Daoy (cell line): ENCODE measurements at regions not wholly inside any gene's neighbourhood (a gene's known extent, or its start where the extent isn't known, plus 50 kb on each side); places are given as distances from the start of the nearest gene placed in this dataset.
"Not testable (repeated sequence)": the region's sequence is repeated elsewhere in the genome, so short reads cannot be mapped to it uniquely, and the experiment has no call there.

Experiments used
- DNase-seq: peaks from one replicate; pipeline ENCODE4 v3.0.0-alpha.2; 2015; ENCODE audit warnings: low read depth

DNA sequence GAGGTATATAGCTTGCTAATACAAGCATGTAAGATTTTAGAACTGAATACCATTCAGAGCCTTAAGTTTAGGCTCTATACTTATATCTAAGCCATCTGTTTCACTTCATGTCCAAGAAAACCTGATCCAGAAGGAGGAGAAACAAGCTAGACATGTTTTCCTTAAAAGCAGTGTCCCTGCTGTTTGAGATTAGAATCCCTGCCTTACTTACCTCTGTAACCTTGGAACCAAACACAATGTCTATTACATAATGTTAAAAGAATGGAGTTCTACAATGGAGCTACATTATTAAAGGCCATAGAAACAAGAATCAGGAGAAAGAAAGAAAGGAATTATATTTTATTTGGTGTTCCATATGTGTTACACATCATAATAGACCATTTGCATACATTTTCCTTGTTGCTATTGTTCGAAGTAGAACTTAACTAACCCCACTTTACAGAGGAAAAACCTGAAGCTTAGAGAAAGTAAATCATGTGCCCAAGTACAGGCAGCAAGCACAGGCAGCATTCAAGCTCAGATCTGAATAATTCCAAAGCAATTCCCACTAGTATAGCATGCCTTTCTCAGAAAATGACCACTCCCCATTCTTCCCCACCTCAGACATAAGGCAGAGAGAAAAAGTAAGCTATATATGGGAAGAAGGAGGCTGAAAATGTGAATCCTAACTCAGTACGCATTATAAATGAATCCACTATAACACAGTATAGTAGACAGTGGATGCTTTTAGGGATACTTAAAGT, 380.1 kb upstream of the SPAG17 start:
- DNase-seq, result no peak

DNA sequence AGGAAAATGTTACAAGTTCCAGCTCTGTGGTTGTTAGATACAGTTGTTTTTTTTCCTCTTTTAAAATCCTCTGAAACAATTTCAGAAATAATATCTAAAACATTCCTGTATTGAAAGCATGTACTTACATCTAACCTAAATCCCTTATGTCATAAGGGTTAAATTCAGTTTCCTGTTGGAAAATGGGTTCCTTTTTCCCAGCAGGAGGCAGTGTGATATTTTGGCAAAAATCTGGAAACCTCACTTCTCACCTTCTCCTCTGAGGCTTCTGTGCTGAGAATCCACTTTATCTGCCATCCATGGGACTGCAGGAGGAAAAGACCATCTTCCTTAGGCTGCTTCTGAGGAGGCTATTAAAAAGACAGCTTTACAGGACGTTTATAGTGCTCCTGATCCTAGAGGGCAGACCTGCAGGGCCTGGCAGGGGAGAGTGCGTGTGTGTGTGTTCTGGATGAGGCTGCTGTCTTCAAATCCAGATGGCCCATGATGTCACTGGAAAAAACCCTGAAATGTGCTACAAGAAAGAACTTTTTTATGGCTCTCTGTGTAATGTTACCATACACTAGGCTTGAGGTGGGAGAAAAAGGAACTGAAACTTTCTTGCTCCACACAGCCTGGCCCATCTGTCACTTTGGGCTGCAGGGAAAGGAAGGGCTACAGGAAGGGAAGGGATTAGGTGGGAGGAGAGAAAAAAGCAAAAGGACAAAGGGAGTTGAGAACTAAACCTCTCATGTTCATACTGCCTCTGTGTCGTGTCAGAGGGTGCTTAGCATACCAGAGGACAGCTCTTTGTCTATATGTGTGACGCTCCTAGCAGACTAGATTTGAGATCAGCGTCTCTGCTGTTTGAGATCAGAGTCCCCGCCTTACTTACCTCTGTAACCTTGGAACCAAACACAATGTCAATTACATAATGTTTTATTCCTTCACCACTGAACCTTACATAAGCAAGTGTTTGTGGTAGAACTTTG, 379.2 kb upstream of the SPAG17 start:
- no peak for DNase-seq

DNA sequence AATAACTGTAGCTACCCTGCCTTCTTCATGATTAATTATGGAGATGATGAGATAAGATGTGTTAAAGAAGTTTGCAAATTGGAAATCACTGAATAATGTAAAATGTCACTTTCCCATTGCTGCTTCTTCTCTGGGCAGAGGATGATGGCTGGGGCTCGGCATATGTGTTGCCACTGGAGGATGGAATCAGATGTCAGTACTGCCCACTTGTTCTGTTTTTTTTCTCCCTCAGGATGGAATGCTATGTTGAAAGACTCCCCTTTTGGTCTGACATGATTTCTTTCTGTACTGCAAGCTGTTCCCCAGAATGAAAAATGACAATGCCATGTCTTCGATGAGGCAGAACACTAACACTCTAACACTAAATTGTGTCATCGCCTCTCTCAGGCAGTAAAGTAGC, 373.9 kb upstream of the SPAG17 start:
- DNase-seq, result no peak

DNA sequence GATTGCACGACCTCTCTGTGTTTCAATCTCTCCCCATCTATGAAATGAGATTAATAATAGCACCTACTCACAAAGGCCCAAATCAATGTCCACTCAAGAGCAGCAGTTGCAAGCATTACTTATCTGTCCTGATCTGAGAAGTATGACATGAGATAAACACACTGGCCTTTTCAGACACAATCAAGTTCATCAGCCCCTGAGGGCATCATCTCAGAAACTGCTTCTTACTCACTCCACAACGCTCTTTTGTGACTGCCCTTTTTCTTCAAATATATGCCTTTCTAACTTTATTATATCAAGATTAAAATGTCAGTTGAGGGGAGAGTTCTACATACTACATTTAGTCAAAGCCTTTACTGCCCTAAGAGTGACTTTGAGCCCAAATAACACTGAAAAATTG, 371.9 kb upstream of the SPAG17 start:
- no peak for DNase-seq

DNA sequence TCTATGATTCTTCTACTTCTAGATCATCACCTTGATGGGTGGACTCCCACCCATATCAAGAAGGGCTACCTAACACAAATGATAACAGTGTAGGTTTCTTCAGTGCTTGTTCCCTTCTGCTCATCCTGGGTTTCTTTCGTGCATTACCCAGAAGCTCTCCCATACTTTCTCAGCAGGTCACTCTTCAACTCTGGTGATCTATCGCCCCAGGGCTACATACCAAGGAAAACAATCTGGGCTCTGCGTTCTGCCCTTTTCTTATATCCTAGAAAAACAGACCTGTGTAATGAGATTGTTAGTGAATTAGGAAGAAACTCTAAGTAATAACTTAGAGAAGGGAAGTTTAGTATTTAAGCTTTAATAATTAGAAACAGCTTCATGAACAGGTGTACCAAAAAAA, 370.6 kb upstream of the SPAG17 start:
- DNase-seq, result no peak

DNA sequence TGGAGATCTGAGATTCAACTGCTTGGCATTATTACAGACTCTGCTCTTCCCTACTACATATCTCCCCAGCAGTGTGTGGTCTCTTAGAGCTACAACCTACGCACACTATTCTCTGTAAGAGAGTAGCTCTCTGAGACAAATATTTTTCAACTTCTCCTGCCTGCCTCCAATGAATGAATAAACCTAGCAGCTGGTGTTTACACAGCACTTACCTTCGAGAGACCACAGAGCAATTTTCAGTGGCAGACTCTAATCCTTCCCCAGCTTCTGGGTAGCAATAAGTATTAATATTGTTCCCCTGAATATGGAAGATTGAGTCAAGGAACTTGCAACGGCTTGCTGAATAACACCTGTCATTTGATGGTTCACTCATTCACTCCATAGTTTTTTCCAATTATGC, 350.9 kb upstream of the SPAG17 start:
- DNase-seq, result no peak

DNA sequence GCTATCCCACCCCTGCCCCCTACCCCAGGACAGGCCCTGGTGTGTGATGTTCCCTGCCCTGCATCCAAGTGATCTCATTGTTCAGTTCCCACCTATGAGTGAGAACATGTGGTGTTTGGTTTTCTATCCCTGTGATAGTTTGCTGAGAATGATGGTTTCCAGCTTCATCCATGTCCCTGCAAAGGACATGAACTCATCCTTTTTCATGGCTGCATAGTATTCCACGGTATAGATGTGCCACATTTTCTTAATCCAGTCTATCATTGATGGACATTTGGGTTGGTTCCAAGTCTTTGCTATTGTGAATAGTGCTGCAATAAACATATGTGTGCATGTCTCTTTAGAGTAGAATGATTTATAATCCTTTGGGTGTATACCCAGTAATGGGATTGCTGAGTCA, 326.9 kb upstream of the SPAG17 start:
- DNase-seq, result not testable (repeated sequence)

DNA sequence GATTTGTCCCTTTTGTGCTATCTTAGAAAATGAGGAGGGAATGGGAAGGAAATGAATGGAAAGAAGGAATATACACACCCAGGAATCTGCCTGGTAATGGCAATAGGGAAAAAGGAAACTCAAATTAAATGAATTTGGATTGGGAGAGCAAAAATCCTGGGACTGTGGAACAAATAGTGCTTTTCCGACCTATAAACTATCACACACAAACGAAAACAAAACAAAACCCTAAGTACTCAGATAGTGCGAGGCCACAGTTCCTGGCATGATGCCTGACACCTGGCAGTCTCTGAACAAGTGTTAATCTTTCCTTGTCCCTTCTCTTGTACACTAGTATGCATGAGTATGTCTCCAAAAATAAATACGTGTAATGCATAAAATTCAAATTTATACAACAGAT, 319.8 kb upstream of the SPAG17 start:
- no peak for DNase-seq

DNA sequence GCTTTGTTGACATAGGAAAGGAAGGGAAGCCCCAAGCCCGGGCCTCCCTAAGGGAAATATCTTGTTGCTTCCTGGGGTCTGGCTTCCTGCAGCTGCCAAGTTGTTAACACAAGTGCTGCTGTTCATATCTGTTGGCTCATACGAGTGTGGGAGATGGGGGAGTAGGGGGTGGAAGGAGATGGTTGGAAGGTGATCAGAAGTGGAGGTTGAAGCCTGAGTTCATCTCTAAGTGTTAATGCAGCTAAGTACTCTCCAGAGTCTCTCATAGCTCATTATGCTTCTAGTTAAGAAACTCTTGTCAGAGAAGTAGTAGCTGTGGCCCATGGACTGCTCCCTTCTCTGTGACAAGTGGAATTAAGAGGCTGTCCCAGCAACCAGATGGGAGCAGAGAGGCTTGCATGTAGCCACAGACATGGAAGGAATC, 319.2 kb upstream of the SPAG17 start:
- peak; percentile 13 for DNase-seq

DNA sequence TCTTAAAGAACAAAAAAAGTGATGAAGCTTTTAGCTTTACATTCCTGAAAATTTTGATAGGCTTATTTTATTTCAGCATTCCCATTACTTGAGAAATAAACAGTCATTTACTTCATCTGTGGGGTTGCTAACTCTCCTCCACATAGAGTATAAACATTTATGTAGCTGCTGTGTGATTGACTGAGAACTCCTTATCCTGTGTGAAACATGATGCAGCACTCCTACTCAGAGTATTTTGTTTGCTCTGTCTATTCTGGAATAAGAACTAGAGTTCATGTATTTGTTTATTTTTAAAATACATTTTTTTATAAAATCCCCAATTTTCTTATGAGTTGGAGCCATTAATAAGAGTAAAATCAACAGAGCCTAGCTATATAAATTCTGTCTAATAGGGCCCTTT, 318.7 kb upstream of the SPAG17 start:
- no peak for DNase-seq

DNA sequence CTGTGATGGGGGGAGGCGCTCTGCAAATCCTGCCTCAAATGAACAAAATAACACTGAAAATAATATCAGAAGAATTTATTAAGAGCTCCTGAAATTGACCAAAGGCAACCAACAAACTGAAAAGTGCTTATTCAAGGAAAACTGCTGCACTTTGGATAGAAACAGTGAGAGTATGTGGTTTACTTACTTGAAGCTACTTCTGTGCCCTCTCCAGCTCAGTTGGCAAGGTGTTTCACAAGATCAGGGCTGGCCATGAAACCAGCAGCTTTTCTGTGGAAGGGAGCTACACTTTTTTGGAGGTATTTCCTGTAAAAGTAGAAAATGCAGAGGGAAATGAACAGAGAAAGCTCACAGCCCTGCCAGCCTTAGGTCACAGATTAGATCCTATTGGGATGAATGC, 310.0 kb upstream of the SPAG17 start:
- no peak for DNase-seq

DNA sequence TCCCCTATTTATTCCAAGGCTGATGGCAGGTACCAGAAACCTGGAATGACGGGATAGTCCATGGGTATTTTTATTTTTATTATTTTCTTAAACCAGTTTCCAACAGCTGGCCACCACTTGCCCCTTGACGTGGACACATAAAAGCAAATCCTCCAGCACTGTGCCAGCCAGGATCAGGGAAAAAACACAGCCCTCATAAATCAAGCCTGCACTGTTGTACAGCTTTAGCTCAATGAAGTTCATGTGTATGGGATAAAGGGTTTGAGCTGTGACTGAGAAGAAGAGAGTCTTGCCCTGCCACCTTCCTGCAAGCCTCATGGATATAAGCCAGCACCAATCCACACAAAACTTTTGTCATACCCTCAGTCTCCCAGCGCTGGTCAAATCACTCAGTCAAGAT, 303.8 kb upstream of the SPAG17 start:
- no peak for DNase-seq

DNA sequence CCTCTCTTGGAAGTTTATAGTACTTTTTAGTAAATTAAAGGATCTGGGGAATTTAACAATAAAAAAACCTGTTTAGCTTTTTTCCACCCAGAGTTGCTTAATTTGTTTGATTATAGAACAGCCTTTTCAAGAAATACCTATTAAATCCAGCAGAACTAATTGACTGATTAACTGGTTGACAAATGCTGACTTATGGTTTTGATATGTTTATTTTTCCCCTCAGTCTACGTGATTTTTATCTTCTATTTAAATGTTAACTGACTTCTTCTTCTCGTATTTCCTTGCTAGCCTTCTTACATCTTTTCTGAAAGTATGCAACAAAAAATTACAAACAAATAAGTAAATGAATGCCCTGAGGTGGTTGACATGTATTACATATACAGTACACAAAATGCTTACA, 302.9 kb upstream of the SPAG17 start:
- DNase-seq, result no peak

DNA sequence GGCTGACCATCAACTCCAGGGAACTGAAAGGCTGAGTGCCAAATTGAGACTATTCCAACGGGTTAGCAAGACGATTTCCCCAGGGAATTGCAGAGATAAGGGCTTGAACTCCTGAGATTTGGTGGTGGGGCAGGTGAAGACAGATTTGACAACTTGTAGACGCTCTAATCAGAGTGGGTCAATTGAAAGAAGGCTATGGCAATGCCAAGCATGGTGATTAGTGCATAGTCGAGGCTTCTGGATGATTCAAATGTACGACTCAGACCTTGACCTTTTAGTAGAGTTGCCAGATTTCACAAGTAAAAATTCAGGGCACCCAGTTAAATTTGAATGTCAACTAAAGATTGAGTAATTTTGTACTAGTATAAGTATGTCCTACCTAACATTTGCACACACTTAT, 302.1 kb upstream of the SPAG17 start:
- DNase-seq, result no peak

DNA sequence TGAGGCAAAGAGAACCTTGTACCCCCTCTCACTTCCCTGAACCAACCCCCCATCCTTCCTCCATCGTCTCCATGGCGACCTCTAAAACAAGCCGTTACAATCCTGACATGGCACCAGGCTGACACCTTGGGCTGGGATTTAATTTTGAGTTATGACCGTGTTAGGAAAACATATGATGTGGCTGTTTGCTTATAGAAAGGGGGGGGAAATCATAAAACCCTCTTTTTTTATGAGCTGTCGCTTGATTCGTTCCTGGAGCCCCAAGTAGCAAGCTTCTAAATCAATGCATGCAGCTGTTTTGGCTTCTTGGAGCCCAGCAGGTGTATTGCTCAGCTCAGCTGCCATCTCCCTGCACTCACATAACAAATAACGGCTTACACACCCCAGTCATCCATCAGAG, 301.2 kb upstream of the SPAG17 start:
- no peak for DNase-seq

DNA sequence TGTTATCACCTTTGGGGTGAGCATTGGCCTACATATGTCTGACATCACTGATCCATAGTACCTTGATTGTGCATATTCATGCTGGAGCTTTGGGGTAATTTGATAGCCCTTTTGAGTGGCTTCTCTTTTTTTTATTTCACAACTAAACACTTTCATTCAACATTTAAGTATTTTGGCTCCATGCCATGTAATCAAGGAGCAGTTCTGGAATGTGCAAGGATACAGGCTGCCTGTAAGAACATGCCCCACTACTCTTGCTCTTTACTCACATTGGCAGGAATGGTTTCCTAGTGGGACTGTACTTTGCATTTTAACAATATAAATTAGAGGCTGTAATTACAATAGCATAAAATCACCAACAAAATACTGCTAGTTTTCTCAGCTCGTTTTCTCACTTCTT, 300.7 kb upstream of the SPAG17 start:
- DNase-seq, result no peak

DNA sequence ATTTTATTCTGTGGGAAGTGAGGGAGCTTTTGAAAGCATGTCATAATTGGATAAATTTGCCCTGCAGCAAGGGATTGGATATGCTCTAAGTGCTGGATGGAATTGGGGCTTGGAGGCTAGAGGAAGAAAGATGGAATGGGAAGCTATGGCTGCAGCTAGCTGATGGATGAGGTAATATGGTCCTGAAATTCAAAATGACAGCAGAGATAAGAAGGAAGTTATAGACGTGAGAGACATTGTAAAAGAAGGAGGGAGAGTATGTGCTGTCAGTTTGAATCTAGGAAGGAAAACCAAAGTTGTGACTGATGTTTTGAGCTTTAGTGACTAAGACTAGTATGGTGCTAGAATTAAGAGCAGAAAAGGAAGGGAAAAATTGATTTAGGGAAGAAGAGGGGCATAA, 299.9 kb upstream of the SPAG17 start:
- no peak for DNase-seq

DNA sequence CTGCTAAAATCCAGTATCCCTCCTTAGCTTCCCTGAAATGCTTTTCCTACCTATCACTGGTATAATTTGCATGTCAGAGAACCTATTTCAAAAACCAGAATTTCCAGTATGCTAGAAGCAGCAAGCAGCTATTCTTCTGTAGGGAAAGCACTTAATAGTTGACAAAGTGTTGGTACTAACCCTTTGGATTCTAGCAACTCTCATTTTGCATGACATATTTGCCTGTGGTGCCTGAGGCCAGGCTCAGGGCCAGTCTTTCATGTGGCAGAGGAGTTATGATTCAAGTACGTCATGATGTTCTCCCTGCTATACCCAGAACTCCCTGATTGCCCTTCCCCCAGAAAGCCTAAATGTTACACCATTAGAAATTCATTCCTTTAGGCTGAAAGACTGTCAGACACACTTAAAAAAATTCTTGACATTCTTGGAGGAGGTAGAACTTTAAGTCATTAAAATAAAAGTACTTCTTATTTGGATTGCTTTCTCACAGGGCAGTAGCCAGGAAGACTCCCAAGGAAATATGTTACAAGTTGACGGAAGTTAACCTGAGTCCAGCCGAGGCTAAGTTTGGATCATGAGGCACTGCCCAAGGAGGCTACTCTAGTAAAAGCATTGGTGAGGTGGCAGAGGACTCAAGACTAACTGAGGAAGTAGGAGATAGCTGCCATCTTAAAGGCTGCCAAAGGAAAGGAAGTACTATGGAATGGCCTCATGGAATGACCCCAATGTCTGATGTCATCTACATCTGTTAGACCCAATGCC, 298.4 kb upstream of the SPAG17 start:
- no peak for DNase-seq

DNA sequence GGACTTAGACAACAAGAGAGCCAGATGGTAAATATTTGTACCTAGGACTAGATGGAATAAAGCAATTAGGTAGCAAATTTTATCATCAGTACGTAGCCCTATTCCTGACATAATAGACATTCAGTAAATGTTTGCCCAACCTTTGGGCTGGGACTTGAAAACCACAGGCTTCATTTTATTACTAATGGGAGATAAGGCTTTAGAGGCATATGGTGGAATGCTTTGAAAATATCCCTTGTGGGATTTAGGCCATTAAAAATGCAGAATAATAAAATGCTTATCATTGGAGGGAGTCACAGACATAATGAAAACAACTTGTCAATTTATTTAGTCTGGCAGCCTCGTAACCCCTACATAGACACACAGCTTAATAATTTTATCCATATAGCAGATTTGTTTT, 296.1 kb upstream of the SPAG17 start:
- DNase-seq, result no peak

DNA sequence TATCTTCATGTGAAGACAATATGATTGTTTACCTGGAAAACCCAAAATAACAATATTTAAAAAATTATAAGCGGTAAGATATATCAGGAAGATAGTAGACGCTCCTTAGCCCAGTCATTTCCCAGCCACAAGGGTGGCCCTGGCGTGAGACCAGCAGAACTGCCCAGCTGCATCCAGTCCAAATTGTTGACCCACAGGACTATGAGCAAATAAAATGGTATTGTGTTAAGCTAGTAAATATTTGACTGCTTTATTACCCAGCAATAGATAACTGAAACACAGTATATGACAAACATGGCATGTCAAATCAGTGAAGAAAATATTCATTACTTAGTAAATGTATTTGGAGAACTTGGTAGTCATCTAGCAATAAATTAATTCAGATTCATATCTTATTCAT, 294.3 kb upstream of the SPAG17 start:
- no peak for DNase-seq

DNA sequence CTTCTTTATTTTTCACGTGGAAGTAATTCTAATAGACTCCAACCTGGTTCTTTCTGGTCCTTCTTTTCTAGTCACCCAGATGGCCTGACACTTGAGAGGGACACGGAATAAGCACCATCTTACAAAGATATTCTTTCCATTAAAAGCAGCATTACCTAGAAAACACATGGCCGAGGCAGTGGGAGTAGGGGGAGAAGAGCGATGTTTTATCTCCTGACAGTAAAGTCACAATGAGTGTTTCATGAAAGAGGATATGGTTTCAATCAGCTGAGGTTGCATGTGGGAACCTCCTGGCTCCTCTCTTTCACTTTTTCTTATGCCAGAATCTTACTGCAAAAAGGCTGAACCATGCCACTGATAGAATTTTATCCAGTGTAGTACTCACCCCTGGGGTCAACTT, 288.8 kb upstream of the SPAG17 start:
- DNase-seq, result no peak

DNA sequence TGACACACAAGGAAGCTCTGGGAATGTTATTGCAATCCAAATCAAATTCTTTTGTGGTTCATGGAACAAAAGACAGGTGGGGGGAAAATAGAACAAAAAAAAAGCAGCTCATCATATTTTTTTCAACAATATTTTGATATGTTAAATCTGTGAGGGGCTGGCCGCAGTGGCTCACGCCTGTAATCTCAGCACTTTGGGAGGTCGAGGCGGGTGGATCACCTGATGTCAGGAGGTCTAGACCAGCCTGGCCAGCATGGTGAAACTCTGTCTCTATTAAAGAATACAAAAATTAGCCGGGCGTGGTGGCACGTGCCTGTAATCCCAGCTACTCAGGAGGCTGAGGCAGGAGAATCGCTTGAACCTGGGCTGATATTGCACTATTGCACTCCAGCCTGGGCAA, 279.4 kb upstream of the SPAG17 start:
- DNase-seq, result not testable (repeated sequence)
